ENCODE measurements at regions not wholly inside any gene's neighbourhood (a gene's known extent, or its start where the extent isn't known, plus 50 kb on each side); places are given as distances from the start of the nearest gene placed in this dataset.

DNA sequence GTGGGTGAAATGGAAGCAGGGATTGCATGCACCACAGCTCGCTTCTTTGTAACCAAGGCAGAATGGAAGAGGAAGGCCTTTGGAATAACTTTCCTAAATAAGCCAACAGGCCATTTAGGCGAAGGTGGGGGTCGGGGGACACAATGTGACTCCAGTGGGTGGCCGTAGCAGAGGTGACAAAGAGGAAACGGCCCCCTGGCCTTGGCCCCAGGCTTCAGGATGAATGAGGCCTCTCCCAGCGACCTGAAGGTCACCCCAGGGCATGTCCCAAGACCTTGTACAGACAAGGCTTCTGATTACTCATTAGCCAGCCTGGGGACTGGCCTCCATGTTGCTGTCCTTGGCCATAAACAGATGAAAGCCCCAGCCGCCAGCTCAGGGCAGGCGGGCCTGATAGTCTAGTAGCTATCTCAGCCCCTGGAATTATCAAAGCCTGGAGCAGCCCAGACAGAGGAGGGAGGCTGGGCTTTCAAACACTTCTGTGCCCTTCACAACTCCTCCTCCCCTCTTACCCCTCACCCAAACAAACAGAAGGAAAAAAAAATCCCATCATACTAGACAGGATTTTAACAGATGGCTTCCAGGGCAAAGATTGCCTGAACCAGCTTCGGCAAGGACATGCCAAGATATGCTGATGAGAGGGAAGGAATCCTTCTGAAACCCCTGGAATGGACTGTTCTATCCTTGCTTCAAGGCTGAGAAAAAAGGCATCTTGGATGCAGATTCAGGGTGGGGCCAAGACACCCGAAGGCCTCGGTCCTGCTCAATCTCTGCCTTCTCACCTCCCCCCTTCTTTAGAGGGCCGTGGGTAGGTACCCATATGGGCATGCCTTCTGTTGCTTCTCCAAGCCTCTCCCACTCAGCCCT, 142.3 kb upstream of the PARP11 start:
- Histone ChIP-seq H3K27ac (ENCODE audit: low read depth, low read length) (no peak overlapping the region), H3K9me3 (ENCODE audit: control insufficient read depth, insufficient read depth, low read length) (no peaks in the 10 kb centered on the region), H3K4me3 (ENCODE audit: low read depth, low read length) (no peak overlapping the region), H3K27me3 (ENCODE audit: control insufficient read depth, insufficient read depth, low read length) (peaks cover 2% of the 10 kb centered on the region)
- DNase-seq (ENCODE audit: low read depth, low spot score), result no peak
- ChIA-PET CTCF (no interaction called here), POLR2A (no interaction called here)
- TF ChIP-seq, protein P1, sequence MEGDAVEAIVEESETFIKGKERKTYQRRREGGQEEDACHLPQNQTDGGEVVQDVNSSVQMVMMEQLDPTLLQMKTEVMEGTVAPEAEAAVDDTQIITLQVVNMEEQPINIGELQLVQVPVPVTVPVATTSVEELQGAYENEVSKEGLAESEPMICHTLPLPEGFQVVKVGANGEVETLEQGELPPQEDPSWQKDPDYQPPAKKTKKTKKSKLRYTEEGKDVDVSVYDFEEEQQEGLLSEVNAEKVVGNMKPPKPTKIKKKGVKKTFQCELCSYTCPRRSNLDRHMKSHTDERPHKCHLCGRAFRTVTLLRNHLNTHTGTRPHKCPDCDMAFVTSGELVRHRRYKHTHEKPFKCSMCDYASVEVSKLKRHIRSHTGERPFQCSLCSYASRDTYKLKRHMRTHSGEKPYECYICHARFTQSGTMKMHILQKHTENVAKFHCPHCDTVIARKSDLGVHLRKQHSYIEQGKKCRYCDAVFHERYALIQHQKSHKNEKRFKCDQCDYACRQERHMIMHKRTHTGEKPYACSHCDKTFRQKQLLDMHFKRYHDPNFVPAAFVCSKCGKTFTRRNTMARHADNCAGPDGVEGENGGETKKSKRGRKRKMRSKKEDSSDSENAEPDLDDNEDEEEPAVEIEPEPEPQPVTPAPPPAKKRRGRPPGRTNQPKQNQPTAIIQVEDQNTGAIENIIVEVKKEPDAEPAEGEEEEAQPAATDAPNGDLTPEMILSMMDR (IDR thresholded peaks at IDR 0.05; ENCODE audit: low read depth, low read length), result no peak

DNA sequence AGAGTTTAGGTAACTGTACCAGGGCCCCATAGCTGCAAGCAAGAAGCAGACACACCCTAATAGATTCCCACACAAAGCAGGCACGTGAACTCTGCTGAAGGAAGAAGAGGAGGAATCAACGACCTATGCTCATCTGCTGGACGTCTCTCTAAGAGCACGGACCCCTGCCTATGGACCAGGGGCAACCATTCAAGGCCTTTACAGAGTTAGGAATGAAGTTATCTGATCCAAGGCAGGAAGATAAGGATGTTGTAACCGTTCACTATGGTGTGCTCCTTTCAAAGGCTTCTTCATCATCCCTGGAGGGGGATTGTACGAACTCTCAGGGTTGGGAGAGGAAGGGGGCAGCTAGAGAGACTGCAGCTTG, 141.6 kb upstream of the PARP11 start:
- no peak for DNase-seq (ENCODE audit: low read depth, low spot score)
- Histone ChIP-seq H3K4me3 (ENCODE audit: low read depth, low read length) (no peak overlapping the region), H3K27ac (ENCODE audit: low read depth, low read length) (no peak overlapping the region), H3K27me3 (ENCODE audit: control insufficient read depth, insufficient read depth, low read length) (peaks cover 2% of the 10 kb centered on the region), H3K9me3 (ENCODE audit: control insufficient read depth, insufficient read depth, low read length) (no peaks in the 10 kb centered on the region)
- CTCF ChIA-PET, result no interaction called here
- TF ChIP-seq, protein P1 (IDR thresholded peaks at IDR 0.05; ENCODE audit: low read depth, low read length), result no peak
- POLR2A ChIA-PET, result no interaction called here

DNA sequence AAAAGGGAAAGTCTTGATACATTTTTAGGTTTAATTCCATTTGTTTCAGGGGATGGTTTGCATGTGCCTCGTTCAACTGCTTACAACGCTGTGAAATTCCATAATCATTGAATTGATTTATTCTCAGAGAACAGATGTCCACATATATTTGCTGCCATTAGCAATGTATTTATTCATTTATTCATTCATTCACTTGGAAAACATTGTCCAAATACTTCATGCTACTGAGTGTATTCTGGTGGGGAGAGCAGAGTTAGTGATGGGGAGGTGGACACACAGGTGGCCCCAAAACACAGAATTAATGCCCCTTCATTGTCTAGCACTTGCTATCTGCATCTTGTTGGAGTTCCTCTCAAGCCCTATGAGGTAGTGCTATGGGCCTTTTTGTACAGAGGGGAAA, 141.2 kb upstream of the PARP11 start:
- H3K27me3 ChIP-seq (ENCODE audit: control insufficient read depth, insufficient read depth, low read length), result peaks cover 2% of the 10 kb centered on the region
- H3K4me3 ChIP-seq (ENCODE audit: low read depth, low read length), result no peak overlapping the region
- no peak for DNase-seq (ENCODE audit: low read depth, low spot score)
- ChIA-PET CTCF (interaction anchor here (0.7 to 1.1 kb wide), 2 partner anchors 16 to 262 kb away, joined by 3 read pairs; no protein-coding TSS in a partner anchor), POLR2A (no interaction called here)
- TF ChIP-seq, protein P1 (IDR thresholded peaks at IDR 0.05; ENCODE audit: low read depth, low read length), result no peak
- no peak overlapping the region for H3K27ac ChIP-seq (ENCODE audit: low read depth, low read length)
- H3K9me3 ChIP-seq (ENCODE audit: control insufficient read depth, insufficient read depth, low read length), result no peaks in the 10 kb centered on the region

DNA sequence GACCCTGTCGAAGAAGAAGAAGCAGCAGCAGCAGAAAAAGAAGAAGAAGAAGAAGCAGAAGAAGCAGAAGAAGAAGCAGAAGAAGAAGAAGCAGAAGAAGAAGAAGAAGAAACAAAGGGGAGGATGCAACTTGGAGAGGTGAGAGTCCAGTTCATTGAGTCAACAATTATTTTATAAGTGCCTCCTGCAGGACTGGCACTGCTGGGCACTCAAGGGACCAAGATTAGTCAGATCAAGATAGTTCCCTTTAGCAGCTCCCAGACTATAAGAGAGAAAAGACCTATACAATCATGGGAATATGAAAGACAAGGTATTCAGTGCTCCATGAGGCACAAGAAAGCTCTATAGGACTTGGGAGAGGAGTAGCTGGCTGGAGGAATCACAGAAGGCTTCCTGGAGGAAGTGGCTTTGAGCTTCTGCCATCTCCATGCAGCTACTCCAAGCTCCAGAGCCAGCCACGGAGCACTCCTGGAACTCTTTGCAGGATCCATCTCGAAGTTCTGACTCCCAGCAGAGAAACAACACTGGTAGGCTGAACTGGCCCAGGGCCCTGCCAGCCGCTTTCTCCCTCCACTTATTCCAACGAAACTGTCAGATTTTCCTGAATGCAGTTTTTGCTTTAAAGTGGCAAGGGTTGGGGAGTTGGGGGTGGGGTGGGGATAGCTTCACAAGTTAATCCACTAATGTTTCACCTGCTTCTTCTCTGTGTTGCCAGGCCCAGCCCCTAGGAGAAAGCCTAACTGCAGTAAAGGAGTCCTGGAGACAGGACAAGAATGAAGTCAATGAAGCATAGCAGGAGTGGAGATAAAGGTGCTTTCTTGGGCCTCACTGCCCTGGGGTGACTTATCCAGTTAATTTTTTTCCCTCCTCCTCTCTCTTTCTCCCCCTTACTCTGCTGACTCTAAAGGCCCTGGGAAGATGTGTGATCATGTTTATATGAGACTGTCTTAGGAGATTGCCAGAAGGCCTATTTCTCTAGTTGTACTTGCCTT, 140.1 kb upstream of the PARP11 start:
- DNase-seq (ENCODE audit: low read depth, low spot score), result no peak
- no peak overlapping the region for H3K4me3 ChIP-seq (ENCODE audit: low read depth, low read length)
- peaks cover 2% of the 10 kb centered on the region for H3K27me3 ChIP-seq (ENCODE audit: control insufficient read depth, insufficient read depth, low read length)
- ChIA-PET POLR2A (no interaction called here), CTCF (interaction anchor here (0.7 to 1.2 kb wide), 3 partner anchors 15 to 263 kb away, joined by 3 read pairs; no protein-coding TSS in a partner anchor)
- H3K27ac ChIP-seq (ENCODE audit: low read depth, low read length), result no peak overlapping the region
- no peaks in the 10 kb centered on the region for H3K9me3 ChIP-seq (ENCODE audit: control insufficient read depth, insufficient read depth, low read length)
- TF ChIP-seq, protein P1 (IDR thresholded peaks at IDR 0.05; ENCODE audit: low read depth, low read length), result no peak

All from AG04450 (cell line).